Peyer's patch (tissue), 4 donors: ENCODE measurements at regions not wholly inside any gene's neighbourhood (a gene's known extent, or its start where the extent isn't known, plus 50 kb on each side); places are given as distances from the start of the nearest gene placed in this dataset.

ENCODE experiments used
- DNase-seq, 3 donors: peaks; one replicate each; pipeline ENCODE4 v3.0.0-alpha.2; 2017 to 2019
- H3K27ac ChIP-seq, 4 donors: fragments of 200-600 bp; sonication (generic); one replicate each; pipeline ENCODE4 v1.5.1; 2016 to 2019
- H3K27me3 ChIP-seq, 2 donors: fragments of 200-600 bp; sonication (generic); one replicate each; pipeline ENCODE4 v1.5.1; 2019
- H3K36me3 ChIP-seq, 3 donors: fragments of 200-600 bp; sonication (generic); one replicate each; pipeline ENCODE4 v1.5.1; 2016 to 2019
- H3K4me1 ChIP-seq, 4 donors: fragments of 200-600 bp; sonication (generic); one replicate each; pipeline ENCODE4 v1.5.1; 2016 to 2019
- H3K4me3 ChIP-seq, 4 donors: fragments of 200-600 bp; sonication (generic); 1 replicate in 3 of 4; 2 replicates in 1 of 4; pipeline ENCODE4 v1.5.1; 2016 to 2019; ENCODE audit warnings: mild to moderate bottlenecking in 1 of 4
- H3K9me3 ChIP-seq, 4 donors: fragments of 200-600 bp; sonication (generic); one replicate each; pipeline ENCODE4 v1.5.1; 2016 to 2019; ENCODE audit warnings: mild to moderate bottlenecking in 1 of 4
- CTCF ChIP-seq, 6 experiments: fragments of 450-650 bp in 4 of 6; fragments of 200-600 bp in 2 of 6; sonication (generic) in 1 of 6; IDR thresholded peaks; one replicate each; pipeline ENCODE4 v1.5.1; 2017 to 2019; ENCODE audit warnings: antibody characterized with exemption in 6 of 6, mild to moderate bottlenecking in 3 of 6, moderate library complexity in 1 of 6
- POLR2A ChIP-seq, 2 donors: fragments of 450-650 bp; IDR thresholded peaks; one replicate each; pipeline ENCODE4 v1.5.1; 2017; ENCODE audit warnings: antibody characterized with exemption in 2 of 2, mild to moderate bottlenecking in 2 of 2, moderate library complexity in 2 of 2

- Histone ChIP-seq H3K4me3 (no peak overlapping the region), H3K27me3 (no peaks in the 10 kb centered on the region), H3K9me3 (peaks cover 0 to 4% (median 0%) of the 10 kb centered on the region in 4 donors), H3K27ac (no peak overlapping the region), H3K36me3 (no peaks in the 10 kb centered on the region), H3K4me1 (no peaks in the 10 kb centered on the region)
- TF ChIP-seq CTCF (IDR thresholded peaks at IDR 0.05): no peak
- TF ChIP-seq POLR2A (IDR thresholded peaks at IDR 0.05): no peak
- DNase-seq: no peak
Measured at GRCh38 chr16:35295856-35296255, 1836.4 kb downstream of the TP53TG3F start.

- DNase-seq: no peak
- Histone ChIP-seq H3K27me3 (no peaks in the 10 kb centered on the region), H3K27ac (no peak overlapping the region), H3K4me1 (no peaks in the 10 kb centered on the region), H3K9me3 (peaks cover 0 to 4% (median 0%) of the 10 kb centered on the region in 4 donors), H3K36me3 (no peaks in the 10 kb centered on the region), H3K4me3 (no peak overlapping the region)
- TF ChIP-seq CTCF (IDR thresholded peaks at IDR 0.05) (no peak), POLR2A (IDR thresholded peaks at IDR 0.05) (no peak)
Measured at GRCh38 chr16:35296962-35297653, 1837.7 kb downstream of the TP53TG3F start.

- no peaks in the 10 kb centered on the region for H3K4me1 ChIP-seq
- no peak for DNase-seq
- TF ChIP-seq CTCF (IDR thresholded peaks at IDR 0.05) (no peak), POLR2A (IDR thresholded peaks at IDR 0.05) (no peak)
- H3K4me3 ChIP-seq: no peak overlapping the region
- peaks cover 0 to 4% (median 0%) of the 10 kb centered on the region in 4 donors for H3K9me3 ChIP-seq
- no peak overlapping the region for H3K27ac ChIP-seq
- H3K36me3 ChIP-seq: no peaks in the 10 kb centered on the region
- no peaks in the 10 kb centered on the region for H3K27me3 ChIP-seq
Measured at GRCh38 chr16:35298460-35299243, 1839.2 kb downstream of the TP53TG3F start.

- Histone ChIP-seq H3K27ac (no peak overlapping the region), H3K36me3 (no peaks in the 10 kb centered on the region), H3K4me1 (no peaks in the 10 kb centered on the region), H3K27me3 (no peaks in the 10 kb centered on the region), H3K9me3 (no peaks in the 10 kb centered on the region), H3K4me3 (no peak overlapping the region)
- DNase-seq: no peak
- no peak for TF ChIP-seq CTCF (IDR thresholded peaks at IDR 0.05)
- TF ChIP-seq POLR2A (IDR thresholded peaks at IDR 0.05): no peak
Measured at GRCh38 chr16:35302859-35303258, 1843.4 kb downstream of the TP53TG3F start.

- TF ChIP-seq POLR2A (IDR thresholded peaks at IDR 0.05) (no peak), CTCF (IDR thresholded peaks at IDR 0.05) (no peak)
- H3K36me3 ChIP-seq: no peaks in the 10 kb centered on the region
- H3K4me1 ChIP-seq: no peaks in the 10 kb centered on the region
- H3K27ac ChIP-seq: no peak overlapping the region
- DNase-seq: no peak
- H3K4me3 ChIP-seq: no peak overlapping the region
- no peaks in the 10 kb centered on the region for H3K9me3 ChIP-seq
- H3K27me3 ChIP-seq: no peaks in the 10 kb centered on the region
Measured at GRCh38 chr16:35305476-35305875, 1846.1 kb downstream of the TP53TG3F start.
